ENCODE measurements at regions not wholly inside any gene's neighbourhood (a gene's known extent, or its start where the extent isn't known, plus 50 kb on each side); places are given as distances from the start of the nearest gene placed in this dataset.

DNA sequence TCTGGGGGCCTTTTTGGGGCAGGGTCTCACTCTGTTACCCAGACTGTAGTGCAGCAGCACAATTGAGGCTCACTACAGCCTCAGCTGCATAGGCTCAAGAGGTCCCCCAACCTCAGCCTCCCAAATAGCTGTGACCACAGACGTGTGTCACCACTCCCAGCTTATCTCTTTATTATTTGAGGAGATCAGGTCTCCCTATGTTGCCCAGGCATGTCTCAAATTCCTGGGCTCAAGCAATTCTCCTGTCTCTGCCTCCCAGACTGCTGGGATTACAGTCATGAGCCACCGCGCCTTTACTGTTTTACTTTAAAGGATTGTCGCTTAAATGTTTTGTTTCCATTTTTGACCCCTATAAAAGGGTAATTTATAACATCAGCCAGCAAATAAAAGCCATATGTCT, 502.6 kb upstream of the AUTS2 start:
- no peak for TF ChIP-seq CTCF (IDR thresholded peaks at IDR 0.05 in 4 of 5, conservative IDR thresholded peaks at IDR 0.05 in 1 of 5)
- TF ChIP-seq POLR2A (IDR thresholded peaks at IDR 0.05) = no peak

All from gastrocnemius medialis (tissue), 4 donors.